GM12864 (cell line): ENCODE measurements at regions not wholly inside any gene's neighbourhood (a gene's known extent, or its start where the extent isn't known, plus 50 kb on each side); places are given as distances from the start of the nearest gene placed in this dataset.

Experiments
- DNase-seq: peaks from one replicate; pipeline ENCODE4 v3.0.0-alpha.2; 2011; ENCODE audit warnings: low read depth
- H3K4me3 ChIP-seq: 2 replicates; pipeline ENCODE4 v1.5.1; 2011; ENCODE audit warnings: mild to moderate bottlenecking, low read depth, low read length, control low read depth
- CTCF ChIP-seq: IDR thresholded peaks from 2 replicates; pipeline ENCODE4 v1.5.1; 2011; ENCODE audit warnings: low read depth, mild to moderate bottlenecking, moderate library complexity, low read length, control low read depth, inconsistent platforms; ENCODE audit errors: missing control alignments

GRCh38 chr2:60674524-60675165, 81.4 kb upstream of the PAPOLG start:
- peak; percentile 97 for TF ChIP-seq CTCF
- H3K4me3 ChIP-seq, result no peak overlapping the region
- peak; percentile 27 for DNase-seq

DNA sequence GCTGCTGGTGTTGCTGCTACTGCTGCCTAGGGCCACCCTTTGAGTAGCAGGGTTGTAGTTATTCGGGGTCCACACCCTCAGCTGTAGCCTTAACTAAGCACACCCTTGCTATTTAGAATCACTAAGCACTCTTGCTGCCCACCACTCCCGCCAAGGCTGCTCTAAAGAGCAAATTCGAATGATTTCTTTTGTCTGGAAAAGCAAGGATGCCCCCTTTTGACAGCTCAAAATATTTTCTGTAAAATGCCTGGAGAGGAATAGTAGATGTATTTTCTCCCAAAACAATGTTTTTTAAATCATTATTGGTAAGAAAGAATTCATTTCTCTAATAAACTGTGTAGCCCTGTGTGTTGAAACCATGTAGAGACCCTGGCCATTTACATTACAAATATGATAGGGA, 80.8 kb upstream of the PAPOLG start:
- DNase-seq, result no peak
- no peak for TF ChIP-seq CTCF
- H3K4me3 ChIP-seq, result no peak overlapping the region

- no peak overlapping the region for H3K4me3 ChIP-seq
- no peak for DNase-seq
- TF ChIP-seq CTCF, result no peak
Observed at GRCh38 chr2:60676706-60677330, 79.2 kb upstream of the PAPOLG start.

GRCh38 chr2:60677356-60677755, 78.7 kb upstream of the PAPOLG start:
- no peak overlapping the region for H3K4me3 ChIP-seq
- TF ChIP-seq CTCF, result no peak
- DNase-seq, result no peak

DNA sequence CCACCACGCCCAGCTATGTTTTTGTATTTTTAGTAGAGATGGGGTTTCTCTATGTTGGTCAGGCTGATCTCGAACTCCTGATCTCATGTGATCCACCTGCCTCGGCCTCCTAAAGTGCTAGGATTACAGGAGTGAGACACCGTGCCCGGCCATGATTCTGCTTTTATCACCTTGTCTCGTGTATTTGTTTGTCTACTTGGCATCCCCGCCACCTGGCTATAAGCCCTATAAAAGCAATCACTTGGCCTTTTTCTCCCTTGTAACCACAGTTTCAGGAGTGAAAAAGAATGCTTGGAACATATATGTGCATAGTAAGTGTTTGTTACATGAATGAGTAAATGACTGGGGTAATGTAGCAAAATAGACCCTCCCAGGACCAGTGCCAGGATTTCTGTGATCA, 77.5 kb upstream of the PAPOLG start:
- no peak for DNase-seq
- TF ChIP-seq CTCF, result no peak
- H3K4me3 ChIP-seq, result no peak overlapping the region

- H3K4me3 ChIP-seq, result no peak overlapping the region
- no peak for TF ChIP-seq CTCF
- DNase-seq, result no peak
Observed at GRCh38 chr2:60679036-60679780, 76.9 kb upstream of the PAPOLG start.
